ENCODE measurements at regions not wholly inside any gene's neighbourhood (a gene's known extent, or its start where the extent isn't known, plus 50 kb on each side); places are given as distances from the start of the nearest gene placed in this dataset.

GRCh38 chr3:117916839-117917238 lies 1117.8 kb downstream of the IGSF11 start:
- Histone ChIP-seq H3K18ac (ENCODE audit: low read length) (no peak overlapping the region), H2BK12ac (ENCODE audit: low read length) (no peak overlapping the region), H3K36me3 (replicated peaks in 1 of 2; ENCODE audit: control insufficient read depth in 2 of 2, insufficient read depth in 2 of 2, low read length in 2 of 2) (no peaks in the 10 kb centered on the region), H3K23ac (ENCODE audit: low read depth, low read length, poor library complexity) (no peak overlapping the region), H2BK120ac (ENCODE audit: low read depth, low read length) (no peak overlapping the region), H2AFZ (ENCODE audit: low read length) (no peak overlapping the region), H3K4me1 (ENCODE audit: control insufficient read depth in 2 of 2, insufficient read depth in 1 of 2, low read depth in 1 of 2, low read length in 2 of 2) (peaks cover 14 to 25% of the 10 kb centered on the region in 2 donors), H2BK15ac (ENCODE audit: low read length) (no peak overlapping the region), H3K4me3 (ENCODE audit: low read length in 2 of 2) (no peak overlapping the region), H3K4ac (ENCODE audit: low read length) (no peak overlapping the region), H3K9me3 (replicated peaks in 1 of 2; ENCODE audit: control insufficient read depth in 2 of 2, insufficient read depth in 1 of 2, low read depth in 1 of 2, low read length in 2 of 2) (no peaks in the 10 kb centered on the region), H2BK5ac (ENCODE audit: low read length) (no peak overlapping the region), H3K4me2 (ENCODE audit: insufficient read depth, low read length, poor library complexity, severe bottlenecking) (no peak overlapping the region), H3K14ac (ENCODE audit: low read length) (no peak overlapping the region), H4K91ac (ENCODE audit: low read depth, low read length, poor library complexity) (no peak overlapping the region), H2AK5ac (ENCODE audit: low read depth, low read length) (no peak overlapping the region), H3K27ac (replicated peaks; ENCODE audit: low read length) (no peak overlapping the region), H3K79me1 (ENCODE audit: low read depth, low read length) (no peaks in the 10 kb centered on the region), H3K9ac (ENCODE audit: low read depth, low read length, poor library complexity) (no peak overlapping the region), H4K8ac (ENCODE audit: low read depth, low read length) (no peak overlapping the region), H3K27me3 (ENCODE audit: control insufficient read depth in 3 of 3, insufficient read depth in 3 of 3, low read depth in 1 of 3, low read length in 3 of 3) (no peaks in the 10 kb centered on the region)
- WGBS, 2 donors (ENCODE audit: extremely low coverage in 2 of 2, insufficient read length in 2 of 2, insufficient replicate concordance in 1 of 2): no CpG with 5 or more reads among the region's 2 CpGs
- DNase-seq (ENCODE audit: low spot score): no peak

- no peak overlapping the region for H3K9ac ChIP-seq (ENCODE audit: low read depth, low read length, poor library complexity)
- no peak overlapping the region for H4K8ac ChIP-seq (ENCODE audit: low read depth, low read length)
- no peak overlapping the region for H3K4me2 ChIP-seq (ENCODE audit: insufficient read depth, low read length, poor library complexity, severe bottlenecking)
- no peak overlapping the region for H2BK12ac ChIP-seq (ENCODE audit: low read length)
- no peak overlapping the region for H3K4ac ChIP-seq (ENCODE audit: low read length)
- peaks cover 19 to 33% of the 10 kb centered on the region in 2 donors for H3K4me1 ChIP-seq (ENCODE audit: control insufficient read depth in 2 of 2, insufficient read depth in 1 of 2, low read depth in 1 of 2, low read length in 2 of 2)
- no peak overlapping the region for H3K18ac ChIP-seq (ENCODE audit: low read length)
- H3K27ac ChIP-seq (replicated peaks; ENCODE audit: low read length): no peak overlapping the region
- no peak overlapping the region for H2AFZ ChIP-seq (ENCODE audit: low read length)
- no peak overlapping the region for H2AK5ac ChIP-seq (ENCODE audit: low read depth, low read length)
- no peak overlapping the region for H3K23ac ChIP-seq (ENCODE audit: low read depth, low read length, poor library complexity)
- no CpG with 5 or more reads among the region's 1 CpG for WGBS, 2 donors (ENCODE audit: extremely low coverage in 2 of 2, insufficient read length in 2 of 2, insufficient replicate concordance in 1 of 2)
- no peak for DNase-seq (ENCODE audit: low spot score)
- no peak overlapping the region for H3K4me3 ChIP-seq (ENCODE audit: low read length in 2 of 2)
- H2BK120ac ChIP-seq (ENCODE audit: low read depth, low read length): no peak overlapping the region
- no peak overlapping the region for H4K91ac ChIP-seq (ENCODE audit: low read depth, low read length, poor library complexity)
- H3K9me3 ChIP-seq (replicated peaks in 1 of 2; ENCODE audit: control insufficient read depth in 2 of 2, insufficient read depth in 1 of 2, low read depth in 1 of 2, low read length in 2 of 2): no peaks in the 10 kb centered on the region
- no peak overlapping the region for H3K14ac ChIP-seq (ENCODE audit: low read length)
- no peak overlapping the region for H2BK15ac ChIP-seq (ENCODE audit: low read length)
- H3K27me3 ChIP-seq (ENCODE audit: control insufficient read depth in 3 of 3, insufficient read depth in 3 of 3, low read depth in 1 of 3, low read length in 3 of 3): no peaks in the 10 kb centered on the region
- no peaks in the 10 kb centered on the region for H3K36me3 ChIP-seq (replicated peaks in 1 of 2; ENCODE audit: control insufficient read depth in 2 of 2, insufficient read depth in 2 of 2, low read length in 2 of 2)
- no peak overlapping the region for H2BK5ac ChIP-seq (ENCODE audit: low read length)
- no peaks in the 10 kb centered on the region for H3K79me1 ChIP-seq (ENCODE audit: low read depth, low read length)
Observed at GRCh38 chr3:117919621-117920020, 1115.0 kb downstream of the IGSF11 start.

- peak overlapping the region; percentile 7 for H3K27ac ChIP-seq (replicated peaks; ENCODE audit: low read length)
- H2BK5ac ChIP-seq (ENCODE audit: low read length): no peak overlapping the region
- no peak overlapping the region for H4K8ac ChIP-seq (ENCODE audit: low read depth, low read length)
- H3K4me3 ChIP-seq (ENCODE audit: low read length in 2 of 2): no peak overlapping the region
- no peak overlapping the region for H3K14ac ChIP-seq (ENCODE audit: low read length)
- H3K9me3 ChIP-seq (replicated peaks in 1 of 2; ENCODE audit: control insufficient read depth in 2 of 2, insufficient read depth in 1 of 2, low read depth in 1 of 2, low read length in 2 of 2): no peaks in the 10 kb centered on the region
- H3K9ac ChIP-seq (ENCODE audit: low read depth, low read length, poor library complexity): no peak overlapping the region
- no peak overlapping the region for H3K4me2 ChIP-seq (ENCODE audit: insufficient read depth, low read length, poor library complexity, severe bottlenecking)
- no peak overlapping the region for H2BK15ac ChIP-seq (ENCODE audit: low read length)
- no peaks in the 10 kb centered on the region for H3K36me3 ChIP-seq (replicated peaks in 1 of 2; ENCODE audit: control insufficient read depth in 2 of 2, insufficient read depth in 2 of 2, low read length in 2 of 2)
- no CpG with 5 or more reads among the region's 7 CpGs for WGBS, 2 donors (ENCODE audit: extremely low coverage in 2 of 2, insufficient read length in 2 of 2, insufficient replicate concordance in 1 of 2)
- no peak for DNase-seq (ENCODE audit: low spot score)
- H3K27me3 ChIP-seq (ENCODE audit: control insufficient read depth in 3 of 3, insufficient read depth in 3 of 3, low read depth in 1 of 3, low read length in 3 of 3): no peaks in the 10 kb centered on the region
- no peak overlapping the region for H2AK5ac ChIP-seq (ENCODE audit: low read depth, low read length)
- peak overlapping the region; percentile 73 for H2AFZ ChIP-seq (ENCODE audit: low read length)
- H3K18ac ChIP-seq (ENCODE audit: low read length): no peak overlapping the region
- no peak overlapping the region for H3K23ac ChIP-seq (ENCODE audit: low read depth, low read length, poor library complexity)
- H3K4ac ChIP-seq (ENCODE audit: low read length): no peak overlapping the region
- no peak overlapping the region for H2BK120ac ChIP-seq (ENCODE audit: low read depth, low read length)
- H4K91ac ChIP-seq (ENCODE audit: low read depth, low read length, poor library complexity): no peak overlapping the region
- peaks cover 19 to 36% of the 10 kb centered on the region in 2 donors for H3K4me1 ChIP-seq (ENCODE audit: control insufficient read depth in 2 of 2, insufficient read depth in 1 of 2, low read depth in 1 of 2, low read length in 2 of 2)
- no peak overlapping the region for H2BK12ac ChIP-seq (ENCODE audit: low read length)
- H3K79me1 ChIP-seq (ENCODE audit: low read depth, low read length): no peaks in the 10 kb centered on the region
Observed at GRCh38 chr3:117920253-117920898, 1114.3 kb downstream of the IGSF11 start.

- no peaks in the 10 kb centered on the region for H3K27me3 ChIP-seq (ENCODE audit: control insufficient read depth in 3 of 3, insufficient read depth in 3 of 3, low read depth in 1 of 3, low read length in 3 of 3)
- H3K36me3 ChIP-seq (replicated peaks in 1 of 2; ENCODE audit: control insufficient read depth in 2 of 2, insufficient read depth in 2 of 2, low read length in 2 of 2): no peaks in the 10 kb centered on the region
- H3K4me2 ChIP-seq (ENCODE audit: insufficient read depth, low read length, poor library complexity, severe bottlenecking): no peak overlapping the region
- H3K4ac ChIP-seq (ENCODE audit: low read length): no peak overlapping the region
- no peaks in the 10 kb centered on the region for H3K9me3 ChIP-seq (replicated peaks in 1 of 2; ENCODE audit: control insufficient read depth in 2 of 2, insufficient read depth in 1 of 2, low read depth in 1 of 2, low read length in 2 of 2)
- no peak overlapping the region for H3K14ac ChIP-seq (ENCODE audit: low read length)
- no peak overlapping the region for H3K23ac ChIP-seq (ENCODE audit: low read depth, low read length, poor library complexity)
- H2AFZ ChIP-seq (ENCODE audit: low read length): peak overlapping the region; percentile 12
- no peak overlapping the region for H2BK120ac ChIP-seq (ENCODE audit: low read depth, low read length)
- no peak overlapping the region for H3K18ac ChIP-seq (ENCODE audit: low read length)
- H3K9ac ChIP-seq (ENCODE audit: low read depth, low read length, poor library complexity): no peak overlapping the region
- peaks cover 19 to 36% of the 10 kb centered on the region in 2 donors for H3K4me1 ChIP-seq (ENCODE audit: control insufficient read depth in 2 of 2, insufficient read depth in 1 of 2, low read depth in 1 of 2, low read length in 2 of 2)
- no peaks in the 10 kb centered on the region for H3K79me1 ChIP-seq (ENCODE audit: low read depth, low read length)
- no peak overlapping the region for H2BK12ac ChIP-seq (ENCODE audit: low read length)
- no peak for DNase-seq (ENCODE audit: low spot score)
- no peak overlapping the region for H3K4me3 ChIP-seq (ENCODE audit: low read length in 2 of 2)
- H2AK5ac ChIP-seq (ENCODE audit: low read depth, low read length): no peak overlapping the region
- no peak overlapping the region for H2BK5ac ChIP-seq (ENCODE audit: low read length)
- WGBS, 2 donors (ENCODE audit: extremely low coverage in 2 of 2, insufficient read length in 2 of 2, insufficient replicate concordance in 1 of 2): no CpG with 5 or more reads among the region's 3 CpGs
- no peak overlapping the region for H4K91ac ChIP-seq (ENCODE audit: low read depth, low read length, poor library complexity)
- no peak overlapping the region for H2BK15ac ChIP-seq (ENCODE audit: low read length)
- H3K27ac ChIP-seq (replicated peaks; ENCODE audit: low read length): no peak overlapping the region
- no peak overlapping the region for H4K8ac ChIP-seq (ENCODE audit: low read depth, low read length)
Observed at GRCh38 chr3:117921411-117921810, 1113.2 kb downstream of the IGSF11 start.

Data from neuronal stem cell (in vitro differentiated cells).